SK-N-SH (cell line): ENCODE measurements at regions not wholly inside any gene's neighbourhood (a gene's known extent, or its start where the extent isn't known, plus 50 kb on each side); places are given as distances from the start of the nearest gene placed in this dataset.

Source experiments
- CTCF ChIP-seq: fragments of 200-600 bp; sonication (generic); IDR thresholded peaks from 2 replicates; pipeline ENCODE4 v1.6.1; 2017; ENCODE audit warnings: antibody characterized with exemption, mild to moderate bottlenecking, moderate library complexity
- EP300 ChIP-seq, 2 experiments: IDR thresholded peaks; 2 replicates each; pipeline versions ENCODE4 v1.4.0 to v1.6.1; 2012; ENCODE audit warnings: borderline replicate concordance in 1 of 2, low read depth in 1 of 2, low read length in 1 of 2
- GABPA ChIP-seq: IDR thresholded peaks from 2 replicates; pipeline ENCODE4 v1.4.0; 2012; ENCODE audit warnings: low read depth, mild to moderate bottlenecking
- GATA2 ChIP-seq: sonication (generic); formaldehyde crosslinking; IDR thresholded peaks from 2 replicates; pipeline ENCODE4 v1.5.0; 2020; ENCODE audit warnings: mild to moderate bottlenecking, missing genetic modification reagents
- IRF3 ChIP-seq: fragments of 150-350 bp; IDR thresholded peaks from 2 replicates; pipeline ENCODE4 v1.6.1; 2016; ENCODE audit warnings: mild to moderate bottlenecking, low read depth, low read length
- JUND ChIP-seq: IDR thresholded peaks from 2 replicates; pipeline ENCODE4 v1.4.0; 2012
- MXI1 ChIP-seq: IDR thresholded peaks from 2 replicates; pipeline ENCODE4 v1.6.1; 2012; ENCODE audit warnings: mild to moderate bottlenecking, low read depth, low read length, improper control_type of control experiment
- POLR2AphosphoS5 ChIP-seq: IDR thresholded peaks from 2 replicates; pipeline ENCODE4 v1.6.1; 2012; ENCODE audit warnings: low read depth, low read length
- RCOR1 ChIP-seq: fragments of 150-350 bp; IDR thresholded peaks from 2 replicates; pipeline ENCODE4 v1.6.1; 2017; ENCODE audit warnings: antibody characterized with exemption, low read length
- RXRA ChIP-seq: IDR thresholded peaks from 2 replicates; pipeline ENCODE4 v1.4.0; 2012; ENCODE audit warnings: low read depth, mild to moderate bottlenecking, borderline replicate concordance

GRCh38 chr7:33760834-33761233, 144.5 kb upstream of the BMPER start:
- TF ChIP-seq CTCF (no peak), MXI1 (no peak), RCOR1 (no peak), POLR2AphosphoS5 (no peak), GABPA (no peak), EP300 (IDR thresholded peaks at IDR 0.05; ENCODE audit: borderline replicate concordance in 1 of 2, low read depth in 1 of 2, low read length in 1 of 2) (no peak), GATA2 (CRISPR knock-in tag) (no peak), IRF3 (no peak), JUND (no peak), RXRA (no peak)
